K562 (cell line): ENCODE measurements at regions not wholly inside any gene's neighbourhood (a gene's known extent, or its start where the extent isn't known, plus 50 kb on each side); places are given as distances from the start of the nearest gene placed in this dataset.

Experiments
- ATAC-seq: fragments of 200-7000 bp; cut with Tn5 transposase; 3 replicates; pipeline ENCODE4 v1.9.1; 2020; ENCODE audit warnings: moderate library complexity
- BruUV-seq: library from RNA; stranded (reverse); fragments of 400-500 nt; replicated peaks from 2 replicates; lab custom pipeline; 2021; lab: Mats Ljungman, UMichigan
- CTCF ChIA-PET: fragments of 300-600 bp; formaldehyde crosslinking; extraction: SDS; loops from one replicate; lab custom pipeline; 2021; ENCODE audit warnings: low intra/inter-chr PET ratio; lab: Yijun Ruan, JAX
- POLR2A ChIA-PET: fragments of 300-600, 350-650 bp; sonication (Branson Sonifier 250); formaldehyde crosslinking; extraction: SDS; loops from one replicate; lab custom pipeline; 2021; ENCODE audit warnings: antibody characterized with exemption, inconsistent platforms; lab: Yijun Ruan, JAX
- DNase-seq, 4 experiments: peaks; one replicate each; pipeline versions ENCODE4 v3.0.0 to v3.0.0-alpha.2; 2011 to 2018; ENCODE audit warnings: low spot score in 3 of 4, mixed read lengths in 3 of 4; ENCODE audit errors: extremely low read depth in 1 of 4
- FAIRE-seq: peaks from 2 replicates; lab custom pipeline; 2011; peaks lifted over from hg19 to GRCh38; lab: Jason Lieb, UNC
- H2AFZ ChIP-seq: 2 replicates; pipeline ENCODE4 v1.6.0; 2011; ENCODE audit warnings: low read depth, low read length, control low read depth, inconsistent platforms
- H3K27ac ChIP-seq: fragments of 200-600 bp; 3 replicates; pipeline ENCODE4 v1.8.0; 2011; ENCODE audit warnings: low read depth, mild to moderate bottlenecking, control low read depth, inconsistent platforms, low read length, moderate library complexity, mixed read lengths; ENCODE audit errors: extremely low read depth
- H3K27me3 ChIP-seq, 2 experiments: fragments of 300-600 bp in 1 of 2; 2 replicates in 1 of 2; 3 replicates in 1 of 2; pipeline versions ENCODE4 v1.6.0 to v1.8.0; 2011; ENCODE audit warnings: inconsistent platforms in 2 of 2, low read length in 2 of 2, mild to moderate bottlenecking in 1 of 2, mixed read lengths in 1 of 2, moderate library complexity in 1 of 2; ENCODE audit not compliant: control insufficient read depth in 2 of 2, insufficient read depth in 2 of 2
- H3K36me3 ChIP-seq: fragments of 300-600 bp; 3 replicates; pipeline ENCODE4 v1.8.0; 2011; ENCODE audit warnings: mild to moderate bottlenecking, low read length, inconsistent platforms; ENCODE audit not compliant: control insufficient read depth, insufficient read depth
- H3K4me1 ChIP-seq, 2 experiments: fragments of 200-600 bp in 1 of 2; replicated peaks in 1 of 2; 2 replicates in 1 of 2; 3 replicates in 1 of 2; pipeline versions ENCODE4 v1.5.1 to v1.8.0; 2011; ENCODE audit warnings: inconsistent platforms in 2 of 2, low read length in 2 of 2, mild to moderate bottlenecking in 1 of 2, mixed read lengths in 1 of 2, moderate library complexity in 1 of 2; ENCODE audit not compliant: control insufficient read depth in 2 of 2, insufficient read depth in 2 of 2
- H3K4me2 ChIP-seq: 2 replicates; pipeline ENCODE4 v1.6.1; 2011; ENCODE audit warnings: low read length, control low read depth, inconsistent platforms, mixed read lengths; ENCODE audit not compliant: insufficient read depth
- H3K4me3 ChIP-seq: fragments of 200-600 bp; sonication (generic), shearing (Covaris generic); 2 replicates; pipeline ENCODE4 v1.5.1; 2016; ENCODE audit warnings: control low read depth, inconsistent platforms
- H3K79me2 ChIP-seq: fragments of 200-600 bp; 3 replicates; pipeline ENCODE4 v1.8.0; 2011; ENCODE audit warnings: low read length, inconsistent platforms; ENCODE audit not compliant: control insufficient read depth, insufficient read depth
- H3K9ac ChIP-seq, 2 experiments: 2 replicates each; pipeline versions ENCODE4 v1.6.0 to v1.6.1; 2011; ENCODE audit warnings: low read depth in 2 of 2, low read length in 2 of 2, control low read depth in 1 of 2, inconsistent platforms in 1 of 2, mild to moderate bottlenecking in 1 of 2, mixed read lengths in 1 of 2; ENCODE audit not compliant: insufficient read depth in 1 of 2
- H3K9me1 ChIP-seq: one replicate; pipeline ENCODE4 v1.6.0; 2011; ENCODE audit warnings: inconsistent platforms, mild to moderate bottlenecking, low read length, moderate library complexity; ENCODE audit not compliant: control insufficient read depth, insufficient read depth
- H3K9me3 ChIP-seq: replicated peaks from 2 replicates; pipeline ENCODE4 v1.5.1; 2011; ENCODE audit warnings: low read depth, low read length, inconsistent platforms; ENCODE audit not compliant: control insufficient read depth, insufficient read depth
- H4K20me1 ChIP-seq: replicated peaks from 2 replicates; pipeline ENCODE4 v1.6.1; 2011; ENCODE audit warnings: low read length, inconsistent platforms, mixed read lengths; ENCODE audit not compliant: control insufficient read depth, insufficient read depth
- ARID2 ChIP-seq: fragments of 450-650 bp; IDR thresholded peaks from 2 replicates; pipeline ENCODE4 v1.6.1; 2017; ENCODE audit warnings: antibody characterized with exemption, mild to moderate bottlenecking
- BCL6 ChIP-seq: fragments of 250-450 bp; sonication (Bioruptor Pico); IDR thresholded peaks from 2 replicates; pipeline ENCODE4 v1.4.0; 2020
- BRF2 ChIP-seq: IDR thresholded peaks from 3 replicates; pipeline ENCODE4 v1.6.1; 2011; ENCODE audit warnings: borderline replicate concordance, mild to moderate bottlenecking; ENCODE audit not compliant: insufficient read length, insufficient read depth
- CBX5 ChIP-seq: IDR thresholded peaks from 2 replicates; pipeline ENCODE4 v1.6.1; 2014; ENCODE audit warnings: low read depth, borderline replicate concordance
- RBM14 ChIP-seq: fragments of 200-400 bp; formaldehyde crosslinking; IDR thresholded peaks from 2 replicates; pipeline ENCODE4 v1.6.1; 2018; ENCODE audit warnings: low read depth, mild to moderate bottlenecking, low read length, moderate library complexity, borderline replicate concordance; ENCODE audit not compliant: insufficient read depth
- RHOXF2B ChIP-seq: fragments of 250-450 bp; sonication (Bioruptor Pico); conservative IDR thresholded peaks from 2 replicates; pipeline ENCODE4 v1.5.1; 2021
- SUPT5H ChIP-seq: fragments of 450-650 bp; IDR thresholded peaks from 2 replicates; pipeline ENCODE4 v1.6.1; 2016
- ZNF57 ChIP-seq: fragments of 450-650 bp; formaldehyde crosslinking; IDR thresholded peaks from 2 replicates; pipeline ENCODE4 v1.4.0; 2020; ENCODE audit warnings: mild to moderate bottlenecking, moderate library complexity
- WGBS: fragments of 100-300 bp; shearing (Covaris generic); methylation state at CpG from one replicate; pipeline ENCODE4 v1.1.6; 2016; ENCODE audit warnings: low coverage, mixed read lengths; ENCODE audit not compliant: insufficient coverage; ENCODE audit errors: missing lambda C conversion rate; 5-methylcytosine and 5-hydroxymethylcytosine counted together
- in situ Hi-C: fragments of 300-500 bp; cut with MboI; formaldehyde crosslinking; loops from 4 replicates; pipeline ENCODE4 v1.15.0; 2018; ENCODE audit warnings: inconsistent platforms, mixed read lengths
- intact Hi-C: fragments of 100-400 bp; cut with micrococcal nuclease; formaldehyde crosslinking; loops from 2 replicates; pipeline ENCODE4 v1.14.2; 2022
- TF ChIP-seq, protein P1 (sequence below): fragments of 250-450 bp; sonication (Bioruptor Pico); IDR thresholded peaks from 2 replicates; pipeline ENCODE4 v1.9.0; 2021; ENCODE audit warnings: mild to moderate bottlenecking, inconsistent platforms
- TF ChIP-seq, protein P2 (sequence below): fragments of 450-650 bp; formaldehyde crosslinking; IDR thresholded peaks from 2 replicates; pipeline ENCODE4 v1.4.0; 2020; ENCODE audit warnings: mild to moderate bottlenecking, moderate library complexity
- TF ChIP-seq, protein P3 (sequence below): fragments of 450-650 bp; IDR thresholded peaks from one replicate; pipeline ENCODE4 v1.6.1; 2018; ENCODE audit warnings: mild to moderate bottlenecking, moderate library complexity; ENCODE audit not compliant: partially characterized antibody
- TF ChIP-seq, protein P4 (sequence below): fragments of 250-450 bp; sonication (Bioruptor Pico); IDR thresholded peaks from 2 replicates; pipeline ENCODE4 v1.6.1; 2021; ENCODE audit warnings: mild to moderate bottlenecking

- no peaks in the 10 kb centered on the region for H3K27me3 ChIP-seq
- ATAC-seq (no peak), DNase-seq (no peak), FAIRE-seq (no peak)
- no peaks in the 10 kb centered on the region for H3K9me3 ChIP-seq
- H3K27ac ChIP-seq, result no peak overlapping the region
- no peaks in the 10 kb centered on the region; the same call in 1 of the 2 replicates for H4K20me1 ChIP-seq
- TF ChIP-seq, protein P1, sequence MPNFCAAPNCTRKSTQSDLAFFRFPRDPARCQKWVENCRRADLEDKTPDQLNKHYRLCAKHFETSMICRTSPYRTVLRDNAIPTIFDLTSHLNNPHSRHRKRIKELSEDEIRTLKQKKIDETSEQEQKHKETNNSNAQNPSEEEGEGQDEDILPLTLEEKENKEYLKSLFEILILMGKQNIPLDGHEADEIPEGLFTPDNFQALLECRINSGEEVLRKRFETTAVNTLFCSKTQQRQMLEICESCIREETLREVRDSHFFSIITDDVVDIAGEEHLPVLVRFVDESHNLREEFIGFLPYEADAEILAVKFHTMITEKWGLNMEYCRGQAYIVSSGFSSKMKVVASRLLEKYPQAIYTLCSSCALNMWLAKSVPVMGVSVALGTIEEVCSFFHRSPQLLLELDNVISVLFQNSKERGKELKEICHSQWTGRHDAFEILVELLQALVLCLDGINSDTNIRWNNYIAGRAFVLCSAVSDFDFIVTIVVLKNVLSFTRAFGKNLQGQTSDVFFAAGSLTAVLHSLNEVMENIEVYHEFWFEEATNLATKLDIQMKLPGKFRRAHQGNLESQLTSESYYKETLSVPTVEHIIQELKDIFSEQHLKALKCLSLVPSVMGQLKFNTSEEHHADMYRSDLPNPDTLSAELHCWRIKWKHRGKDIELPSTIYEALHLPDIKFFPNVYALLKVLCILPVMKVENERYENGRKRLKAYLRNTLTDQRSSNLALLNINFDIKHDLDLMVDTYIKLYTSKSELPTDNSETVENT, result no peak
- TF ChIP-seq CBX5, result no peak
- TF ChIP-seq SUPT5H, result no peak
- TF ChIP-seq, protein P2, sequence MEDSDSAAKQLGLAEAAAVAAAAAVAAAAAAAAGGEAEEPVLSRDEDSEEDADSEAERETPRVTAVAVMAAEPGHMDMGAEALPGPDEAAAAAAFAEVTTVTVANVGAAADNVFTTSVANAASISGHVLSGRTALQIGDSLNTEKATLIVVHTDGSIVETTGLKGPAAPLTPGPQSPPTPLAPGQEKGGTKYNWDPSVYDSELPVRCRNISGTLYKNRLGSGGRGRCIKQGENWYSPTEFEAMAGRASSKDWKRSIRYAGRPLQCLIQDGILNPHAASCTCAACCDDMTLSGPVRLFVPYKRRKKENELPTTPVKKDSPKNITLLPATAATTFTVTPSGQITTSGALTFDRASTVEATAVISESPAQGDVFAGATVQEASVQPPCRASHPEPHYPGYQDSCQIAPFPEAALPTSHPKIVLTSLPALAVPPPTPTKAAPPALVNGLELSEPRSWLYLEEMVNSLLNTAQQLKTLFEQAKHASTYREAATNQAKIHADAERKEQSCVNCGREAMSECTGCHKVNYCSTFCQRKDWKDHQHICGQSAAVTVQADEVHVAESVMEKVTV (CRISPR knock-in tag), result no peak
- TF ChIP-seq ZNF57, result no peak
- TF ChIP-seq, protein P3, sequence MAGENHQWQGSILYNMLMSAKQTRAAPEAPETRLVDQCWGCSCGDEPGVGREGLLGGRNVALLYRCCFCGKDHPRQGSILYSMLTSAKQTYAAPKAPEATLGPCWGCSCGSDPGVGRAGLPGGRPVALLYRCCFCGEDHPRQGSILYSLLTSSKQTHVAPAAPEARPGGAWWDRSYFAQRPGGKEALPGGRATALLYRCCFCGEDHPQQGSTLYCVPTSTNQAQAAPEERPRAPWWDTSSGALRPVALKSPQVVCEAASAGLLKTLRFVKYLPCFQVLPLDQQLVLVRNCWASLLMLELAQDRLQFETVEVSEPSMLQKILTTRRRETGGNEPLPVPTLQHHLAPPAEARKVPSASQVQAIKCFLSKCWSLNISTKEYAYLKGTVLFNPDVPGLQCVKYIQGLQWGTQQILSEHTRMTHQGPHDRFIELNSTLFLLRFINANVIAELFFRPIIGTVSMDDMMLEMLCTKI, result no peak
- TF ChIP-seq RBM14, result no peak
- no peak for TF ChIP-seq BCL6
- TF ChIP-seq, protein P4, sequence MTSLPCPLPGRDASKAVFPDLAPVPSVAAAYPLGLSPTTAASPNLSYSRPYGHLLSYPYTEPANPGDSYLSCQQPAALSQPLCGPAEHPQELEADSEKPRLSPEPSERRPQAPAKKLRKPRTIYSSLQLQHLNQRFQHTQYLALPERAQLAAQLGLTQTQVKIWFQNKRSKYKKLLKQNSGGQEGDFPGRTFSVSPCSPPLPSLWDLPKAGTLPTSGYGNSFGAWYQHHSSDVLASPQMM (CRISPR knock-in tag), result no peak
- no peak for TF ChIP-seq BRF2
- TF ChIP-seq ARID2, result no peak
- no peak for TF ChIP-seq RHOXF2B
- TF ChIP-seq, all 486 proteins: peak for 0
- intact Hi-C loops (no loop called here), in situ Hi-C loops (no loop called here)
- no peak overlapping the region for H2AFZ ChIP-seq
- BruUV-seq, result no TSS peak
- H3K9ac ChIP-seq, result no peak overlapping the region
- H3K36me3 ChIP-seq, result no peaks in the 10 kb centered on the region
- H3K79me2 ChIP-seq, result no peaks in the 10 kb centered on the region
- 1% methylated on average over 8 of the region's 8 CpGs for WGBS
- ChIA-PET CTCF (no interaction called here), POLR2A (no interaction called here)
- no peak overlapping the region for H3K4me3 ChIP-seq
- H3K9me1 ChIP-seq, result no peaks in the 10 kb centered on the region
- H3K4me1 ChIP-seq, result no peaks in the 10 kb centered on the region
- no peak overlapping the region for H3K4me2 ChIP-seq
Observed at GRCh38 chr5:2493356-2493755, 258.1 kb downstream of the IRX2 start.
